Endothelial cell of umbilical vein (primary cell): ENCODE measurements at regions not wholly inside any gene's neighbourhood (a gene's known extent, or its start where the extent isn't known, plus 50 kb on each side); places are given as distances from the start of the nearest gene placed in this dataset.

Source experiments
- BruUV-seq: library from RNA; stranded (reverse); fragments of 400-500 nt; replicated peaks from 2 replicates; lab custom pipeline; 2021; lab: Mats Ljungman, UMichigan
- CTCF ChIA-PET: fragments of 300-600, 350-600 bp; sonication (Branson Sonifier 250); formaldehyde crosslinking; loops from one replicate; lab custom pipeline; 2021; ENCODE audit warnings: antibody characterized with exemption, inconsistent platforms; lab: Charles Lee
- POLR2A ChIA-PET: fragments of 300-600, 350-600 bp; sonication (Branson Sonifier 250); formaldehyde crosslinking; loops from one replicate; lab custom pipeline; 2021; ENCODE audit warnings: antibody characterized with exemption, inconsistent platforms; lab: Charles Lee
- DNase-seq: peaks from one replicate; pipeline ENCODE4 v3.0.0-alpha.2; 2011; ENCODE audit warnings: low read depth, low spot score
- FAIRE-seq: peaks from 2 replicates; lab custom pipeline; 2011; peaks lifted over from hg19 to GRCh38; lab: Jason Lieb, UNC
- H2AFZ ChIP-seq: 2 replicates; pipeline ENCODE4 v1.6.0; 2012; ENCODE audit warnings: low read depth, low read length, control low read depth, inconsistent platforms
- H3K27ac ChIP-seq: 2 replicates; pipeline ENCODE4 v1.5.1; 2011; ENCODE audit warnings: low read depth, mild to moderate bottlenecking, control low read depth, low read length, moderate library complexity; ENCODE audit not compliant: insufficient read depth
- H3K27me3 ChIP-seq, 2 experiments: 2 replicates each; pipeline versions ENCODE4 v1.6.0 to v1.6.1; 2011; ENCODE audit warnings: low read length in 2 of 2, mixed read lengths in 1 of 2; ENCODE audit not compliant: control insufficient read depth in 2 of 2, insufficient read depth in 2 of 2
- H3K36me3 ChIP-seq, 2 experiments: 2 replicates in 1 of 2; 3 replicates in 1 of 2; pipeline ENCODE4 v1.5.1; 2011; ENCODE audit warnings: low read length in 2 of 2, mild to moderate bottlenecking in 1 of 2, moderate library complexity in 1 of 2; ENCODE audit not compliant: control insufficient read depth in 2 of 2, insufficient read depth in 2 of 2; ENCODE audit errors: extremely low read depth in 1 of 2
- H3K4me1 ChIP-seq: 3 replicates; pipeline ENCODE4 v1.5.1; 2011; ENCODE audit warnings: mild to moderate bottlenecking, low read length; ENCODE audit not compliant: control insufficient read depth, insufficient read depth; ENCODE audit errors: extremely low read depth
- H3K4me2 ChIP-seq: 2 replicates; pipeline ENCODE4 v1.6.1; 2011; ENCODE audit warnings: low read length, control low read depth, mixed read lengths; ENCODE audit not compliant: insufficient read depth
- H3K4me3 ChIP-seq, 3 experiments: fragments of 200-600 bp in 1 of 3; sonication (generic), shearing (Covaris generic) in 1 of 3; replicated peaks in 1 of 3; 2 replicates each; pipeline ENCODE4 v1.5.1; 2011 to 2016; ENCODE audit warnings: control low read depth in 3 of 3, low read length in 3 of 3, mild to moderate bottlenecking in 2 of 3, inconsistent platforms in 1 of 3, low read depth in 1 of 3, moderate library complexity in 1 of 3; ENCODE audit not compliant: insufficient read depth in 1 of 3
- H3K79me2 ChIP-seq: 2 replicates; pipeline ENCODE4 v1.6.0; 2012; ENCODE audit warnings: low read length, inconsistent platforms; ENCODE audit not compliant: control insufficient read depth, insufficient read depth
- H3K9ac ChIP-seq: replicated peaks from 2 replicates; pipeline ENCODE3; 2011; ENCODE audit warnings: low read length, control low read depth; ENCODE audit not compliant: insufficient read depth; ENCODE audit errors: extremely low read depth
- H3K9me1 ChIP-seq: replicated peaks from 3 replicates; pipeline ENCODE4 v1.6.0; 2011; ENCODE audit warnings: mild to moderate bottlenecking, low read length; ENCODE audit not compliant: control insufficient read depth, insufficient read depth; ENCODE audit errors: extremely low read depth
- H3K9me3 ChIP-seq: replicated peaks from 2 replicates; pipeline ENCODE4 v1.5.1; 2012; ENCODE audit warnings: low read length, inconsistent platforms; ENCODE audit not compliant: control insufficient read depth, insufficient read depth
- H4K20me1 ChIP-seq: replicated peaks from 2 replicates; pipeline ENCODE3; 2011; ENCODE audit warnings: mild to moderate bottlenecking, low read length; ENCODE audit not compliant: control insufficient read depth, insufficient read depth; ENCODE audit errors: extremely low read depth
- EZH2 ChIP-seq: IDR thresholded peaks from 2 replicates; pipeline ENCODE4 v1.6.1; 2012; ENCODE audit warnings: borderline replicate concordance, low read depth, mild to moderate bottlenecking, moderate library complexity, low read length, inconsistent platforms; ENCODE audit not compliant: severe bottlenecking
- FOS ChIP-seq: IDR thresholded peaks from 2 replicates; pipeline ENCODE4 v1.6.1; 2011; ENCODE audit warnings: mild to moderate bottlenecking, low read length, moderate library complexity, borderline replicate concordance; ENCODE audit not compliant: insufficient read depth
- GATA2 ChIP-seq: IDR thresholded peaks from 2 replicates; pipeline ENCODE4 v1.7.0; 2011; ENCODE audit warnings: low read depth, mild to moderate bottlenecking, moderate library complexity, mixed read lengths, low read length; ENCODE audit not compliant: insufficient read length, insufficient read depth
- JUN ChIP-seq: IDR thresholded peaks from 2 replicates; pipeline ENCODE4 v1.6.1; 2011; ENCODE audit warnings: borderline replicate concordance, low read depth; ENCODE audit not compliant: insufficient read length, insufficient read depth
- MYC ChIP-seq: IDR thresholded peaks from one replicate; pipeline ENCODE4 v1.6.1; 2011; ENCODE audit warnings: mild to moderate bottlenecking, low read depth, low read length
- POLR2A ChIP-seq: IDR thresholded peaks from 2 replicates; pipeline ENCODE4 v1.6.1; 2012; ENCODE audit warnings: low read depth, mild to moderate bottlenecking, control low read depth, low read length
- POLR2AphosphoS5 ChIP-seq: IDR thresholded peaks from 2 replicates; pipeline ENCODE4 v1.6.1; 2012; ENCODE audit warnings: low read depth, mild to moderate bottlenecking, control low read depth, low read length, moderate library complexity; ENCODE audit not compliant: insufficient read depth
- dilution Hi-C: fragments of 300-500 bp; cut with MboI; formaldehyde crosslinking; loops from one replicate; pipeline ENCODE4 v1.15.0; 2019; ENCODE audit warnings: low sequenced_read_pairs; ENCODE audit not compliant: extremely low pct_ligation_motif_present
- intact Hi-C: fragments of 100-400 bp; cut with micrococcal nuclease; formaldehyde crosslinking; loops from one replicate; pipeline ENCODE4 v1.10.0; 2022
- TF ChIP-seq, protein P1 (sequence below), 2 donors: IDR thresholded peaks; 1 replicate in 1 of 2; 2 replicates in 1 of 2; pipeline ENCODE4 v1.5.1; 2011; ENCODE audit warnings: low read length in 2 of 2, mild to moderate bottlenecking in 2 of 2, moderate library complexity in 2 of 2, control low read depth in 1 of 2, inconsistent platforms in 1 of 2, low read depth in 1 of 2; ENCODE audit not compliant: insufficient read depth in 1 of 2; ENCODE audit errors: extremely low read depth in 1 of 2
- TF ChIP-seq, protein P2 (sequence below): IDR thresholded peaks from 2 replicates; pipeline ENCODE4 v1.6.1; 2011; ENCODE audit not compliant: insufficient read depth, insufficient read length

DNA sequence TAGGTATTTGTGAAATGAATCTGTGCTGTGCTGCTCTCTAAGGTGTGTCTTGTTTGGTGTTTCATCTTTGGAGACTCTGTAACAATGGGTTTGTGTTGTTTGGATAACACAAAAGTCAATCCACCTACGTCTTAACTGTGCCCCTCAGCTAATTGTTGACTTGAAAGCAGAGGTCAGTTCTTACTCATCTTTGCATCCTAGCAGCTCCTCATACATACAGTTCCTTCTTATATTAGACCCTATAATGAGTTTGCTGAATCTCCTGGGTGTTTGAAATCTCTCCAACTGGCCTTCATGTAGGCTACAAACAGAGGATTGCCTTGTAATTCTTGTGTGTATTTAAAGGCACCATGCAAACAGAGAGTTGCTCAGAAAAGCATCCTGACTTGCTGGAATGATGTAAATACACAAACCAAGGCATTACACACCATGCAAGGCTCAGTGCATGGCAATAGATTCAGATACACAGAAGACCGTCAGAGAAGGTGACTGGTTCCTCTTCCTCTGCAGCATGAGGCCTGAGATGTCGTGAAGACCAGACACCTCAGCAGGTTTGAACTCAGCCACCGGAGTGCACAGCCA lies 220.0 kb upstream of the JADE1 start:
- H3K79me2 ChIP-seq, result no peaks in the 10 kb centered on the region
- H3K9me1 ChIP-seq, result no peaks in the 10 kb centered on the region
- CTCF ChIA-PET, result interaction anchor here (0.9 kb wide), 1 partner anchor 13 kb away, joined by 3 read pairs; no protein-coding TSS in a partner anchor
- no TSS peak for BruUV-seq
- TF ChIP-seq POLR2AphosphoS5, result no peak
- no peak for TF ChIP-seq JUN
- H3K4me1 ChIP-seq, result no peaks in the 10 kb centered on the region
- no peaks in the 10 kb centered on the region for H3K9me3 ChIP-seq
- FAIRE-seq, result no peak
- no peak overlapping the region for H2AFZ ChIP-seq
- H3K27me3 ChIP-seq, result no peaks in the 10 kb centered on the region
- no peak overlapping the region for H3K4me3 ChIP-seq
- H3K36me3 ChIP-seq, result no peaks in the 10 kb centered on the region
- POLR2A ChIA-PET, result no interaction called here
- no peak overlapping the region for H3K9ac ChIP-seq
- H4K20me1 ChIP-seq, result no peaks in the 10 kb centered on the region
- intact Hi-C loops, result no loop called here
- DNase-seq, result no peak
- dilution Hi-C loops, result no loop called here
- no peak overlapping the region for H3K27ac ChIP-seq
- no peak overlapping the region for H3K4me2 ChIP-seq

DNA sequence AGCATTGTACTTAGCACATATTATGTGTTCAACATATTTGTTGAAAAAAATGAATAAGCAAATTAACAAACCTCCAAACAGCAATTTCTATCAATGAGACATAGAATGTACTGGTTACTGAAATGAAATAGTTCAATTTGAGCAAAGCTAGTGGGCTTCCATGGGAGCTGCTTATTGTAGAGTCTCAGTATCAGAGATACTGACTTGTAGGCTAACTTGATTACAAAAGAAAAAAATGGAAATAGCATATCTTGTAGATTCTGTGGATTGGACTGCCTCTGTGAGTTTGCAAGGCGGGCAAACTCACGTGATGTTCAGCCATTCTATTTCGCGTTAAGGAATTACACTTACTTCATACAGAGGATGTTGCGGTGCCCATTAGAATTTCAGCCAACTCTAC lies 222.1 kb upstream of the JADE1 start:
- no peaks in the 10 kb centered on the region for H4K20me1 ChIP-seq
- CTCF ChIA-PET, result interaction anchor here (0.8 to 1.4 kb wide), 2 partner anchors 10 to 13 kb away, joined by 3 to 4 read pairs; no protein-coding TSS in a partner anchor
- H3K4me1 ChIP-seq, result no peaks in the 10 kb centered on the region
- H3K4me2 ChIP-seq, result no peak overlapping the region
- H3K9me1 ChIP-seq, result no peaks in the 10 kb centered on the region
- no peak overlapping the region for H2AFZ ChIP-seq
- dilution Hi-C loops, result no loop called here
- POLR2A ChIA-PET, result interaction anchor here (0.6 kb wide), 1 partner anchor 33 kb away, joined by 4 read pairs; no protein-coding TSS in a partner anchor
- no peak overlapping the region for H3K9ac ChIP-seq
- no peak for FAIRE-seq
- intact Hi-C loops, result no loop called here
- no peaks in the 10 kb centered on the region for H3K79me2 ChIP-seq
- TF ChIP-seq EZH2, result no peak
- TF ChIP-seq JUN, result no peak
- TF ChIP-seq MYC, result no peak
- TF ChIP-seq, protein P1, sequence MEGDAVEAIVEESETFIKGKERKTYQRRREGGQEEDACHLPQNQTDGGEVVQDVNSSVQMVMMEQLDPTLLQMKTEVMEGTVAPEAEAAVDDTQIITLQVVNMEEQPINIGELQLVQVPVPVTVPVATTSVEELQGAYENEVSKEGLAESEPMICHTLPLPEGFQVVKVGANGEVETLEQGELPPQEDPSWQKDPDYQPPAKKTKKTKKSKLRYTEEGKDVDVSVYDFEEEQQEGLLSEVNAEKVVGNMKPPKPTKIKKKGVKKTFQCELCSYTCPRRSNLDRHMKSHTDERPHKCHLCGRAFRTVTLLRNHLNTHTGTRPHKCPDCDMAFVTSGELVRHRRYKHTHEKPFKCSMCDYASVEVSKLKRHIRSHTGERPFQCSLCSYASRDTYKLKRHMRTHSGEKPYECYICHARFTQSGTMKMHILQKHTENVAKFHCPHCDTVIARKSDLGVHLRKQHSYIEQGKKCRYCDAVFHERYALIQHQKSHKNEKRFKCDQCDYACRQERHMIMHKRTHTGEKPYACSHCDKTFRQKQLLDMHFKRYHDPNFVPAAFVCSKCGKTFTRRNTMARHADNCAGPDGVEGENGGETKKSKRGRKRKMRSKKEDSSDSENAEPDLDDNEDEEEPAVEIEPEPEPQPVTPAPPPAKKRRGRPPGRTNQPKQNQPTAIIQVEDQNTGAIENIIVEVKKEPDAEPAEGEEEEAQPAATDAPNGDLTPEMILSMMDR (IDR thresholded peaks at IDR 0.05; ENCODE audit: extremely low read depth in 1 of 2, insufficient read depth in 1 of 2, low read depth in 1 of 2, low read length in 2 of 2), result no peak
- TF ChIP-seq, protein P2, sequence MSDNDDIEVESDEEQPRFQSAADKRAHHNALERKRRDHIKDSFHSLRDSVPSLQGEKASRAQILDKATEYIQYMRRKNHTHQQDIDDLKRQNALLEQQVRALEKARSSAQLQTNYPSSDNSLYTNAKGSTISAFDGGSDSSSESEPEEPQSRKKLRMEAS, result no peak
- no peak for TF ChIP-seq FOS
- no peak for TF ChIP-seq POLR2A
- no peak for TF ChIP-seq GATA2
- no peak for TF ChIP-seq POLR2AphosphoS5
- H3K9me3 ChIP-seq, result no peaks in the 10 kb centered on the region
- no peak for DNase-seq
- BruUV-seq, result no TSS peak
- H3K36me3 ChIP-seq, result no peaks in the 10 kb centered on the region
- H3K27ac ChIP-seq, result no peak overlapping the region
- H3K27me3 ChIP-seq, result no peaks in the 10 kb centered on the region
- no peak overlapping the region for H3K4me3 ChIP-seq
